ENCODE measurements at regions not wholly inside any gene's neighbourhood (a gene's known extent, or its start where the extent isn't known, plus 50 kb on each side); places are given as distances from the start of the nearest gene placed in this dataset.
"Not testable (repeated sequence)": the region's sequence is repeated elsewhere in the genome, so short reads cannot be mapped to it uniquely, and the experiment has no call there.

DNA sequence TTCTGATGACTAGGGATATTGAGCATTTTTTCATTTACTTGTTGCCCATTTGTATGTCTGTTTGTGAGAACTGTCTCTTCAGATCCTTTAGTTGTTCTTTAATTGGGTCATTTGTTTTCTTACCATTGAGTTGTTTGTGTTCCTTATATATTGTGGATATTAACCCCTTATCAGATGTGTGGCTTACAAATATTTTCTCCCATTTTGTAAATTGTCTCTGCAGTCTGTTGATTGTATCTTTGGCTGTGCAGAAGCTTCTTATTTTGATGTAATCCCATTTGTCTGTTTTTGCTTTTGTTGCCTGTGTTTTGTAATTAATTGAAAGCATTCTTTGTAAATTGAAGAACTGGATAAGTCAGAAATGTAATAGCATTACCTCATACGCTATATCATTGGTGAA lies 459.1 kb upstream of the FOXG1 start:
- Histone ChIP-seq H3K4me2 (replicated peaks; ENCODE audit: low read depth, low read length, poor library complexity, severe bottlenecking) (no peak overlapping the region), H3K9me3 (ENCODE audit: control extremely low read depth in 1 of 3, control insufficient read depth in 2 of 3, insufficient read depth in 1 of 3, low read length in 2 of 3) (no peaks in the 10 kb centered on the region), H3K27ac (ENCODE audit: low read length in 2 of 2) (no peak overlapping the region), H3K4me1 (ENCODE audit: control insufficient read depth in 2 of 2, insufficient read depth in 2 of 2, low read length in 2 of 2) (no peaks in the 10 kb centered on the region), H3K27me3 (replicated peaks in 1 of 4; ENCODE audit: control extremely low read depth in 1 of 4, control insufficient read depth in 3 of 4, insufficient read depth in 4 of 4, low read length in 3 of 4) (no peaks in the 10 kb centered on the region), H3K36me3 (replicated peaks in 1 of 2; ENCODE audit: control extremely low read depth in 1 of 2, control insufficient read depth in 1 of 2, extremely low read depth in 1 of 2, insufficient read depth in 2 of 2, low read length in 1 of 2) (no peaks in the 10 kb centered on the region), H4K20me1 (ENCODE audit: control insufficient read depth, insufficient read depth, low read length, poor library complexity, severe bottlenecking) (no peaks in the 10 kb centered on the region), H2AFZ (ENCODE audit: insufficient read depth, low read depth, low read length, poor library complexity, severe bottlenecking) (no peak overlapping the region), H3K4me3 (ENCODE audit: control extremely low read depth in 1 of 5, extremely low read depth in 1 of 5, insufficient read depth in 1 of 5, low read depth in 2 of 5, low read length in 4 of 5) (no peak overlapping the region), H3K79me2 (ENCODE audit: control insufficient read depth, insufficient read depth, low read length) (no peaks in the 10 kb centered on the region), H3K9ac (ENCODE audit: low read length) (no peak overlapping the region)
- no CpG with 5 or more reads among the region's 1 CpG for whole genome bisulfite sequencing (ENCODE audit: insufficient coverage)
- Mint-ChIP-seq H3K27ac (no peak overlapping the region), H3K4me1 (no peaks in the 10 kb centered on the region), H3K4me3 (no peak overlapping the region), H3K9me3 (ENCODE audit: insufficient read depth) (no peaks in the 10 kb centered on the region), H3K27me3 (no peaks in the 10 kb centered on the region)
- CTCF ChIA-PET, result no interaction called here
- intact Hi-C loops (cut with micrococcal nuclease), result no loop called here
- DNase-seq (no peak), ATAC-seq (ENCODE audit: low read depth) (no peak)
- no peak for TF ChIP-seq EZH2 (IDR thresholded peaks at IDR 0.05; ENCODE audit: borderline replicate concordance, insufficient read depth, low read depth, low read length, poor library complexity, severe bottlenecking)
- TF ChIP-seq, protein P1, sequence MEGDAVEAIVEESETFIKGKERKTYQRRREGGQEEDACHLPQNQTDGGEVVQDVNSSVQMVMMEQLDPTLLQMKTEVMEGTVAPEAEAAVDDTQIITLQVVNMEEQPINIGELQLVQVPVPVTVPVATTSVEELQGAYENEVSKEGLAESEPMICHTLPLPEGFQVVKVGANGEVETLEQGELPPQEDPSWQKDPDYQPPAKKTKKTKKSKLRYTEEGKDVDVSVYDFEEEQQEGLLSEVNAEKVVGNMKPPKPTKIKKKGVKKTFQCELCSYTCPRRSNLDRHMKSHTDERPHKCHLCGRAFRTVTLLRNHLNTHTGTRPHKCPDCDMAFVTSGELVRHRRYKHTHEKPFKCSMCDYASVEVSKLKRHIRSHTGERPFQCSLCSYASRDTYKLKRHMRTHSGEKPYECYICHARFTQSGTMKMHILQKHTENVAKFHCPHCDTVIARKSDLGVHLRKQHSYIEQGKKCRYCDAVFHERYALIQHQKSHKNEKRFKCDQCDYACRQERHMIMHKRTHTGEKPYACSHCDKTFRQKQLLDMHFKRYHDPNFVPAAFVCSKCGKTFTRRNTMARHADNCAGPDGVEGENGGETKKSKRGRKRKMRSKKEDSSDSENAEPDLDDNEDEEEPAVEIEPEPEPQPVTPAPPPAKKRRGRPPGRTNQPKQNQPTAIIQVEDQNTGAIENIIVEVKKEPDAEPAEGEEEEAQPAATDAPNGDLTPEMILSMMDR (IDR thresholded peaks at IDR 0.05), result no peak
- POLR2A ChIA-PET, result no interaction called here

DNA sequence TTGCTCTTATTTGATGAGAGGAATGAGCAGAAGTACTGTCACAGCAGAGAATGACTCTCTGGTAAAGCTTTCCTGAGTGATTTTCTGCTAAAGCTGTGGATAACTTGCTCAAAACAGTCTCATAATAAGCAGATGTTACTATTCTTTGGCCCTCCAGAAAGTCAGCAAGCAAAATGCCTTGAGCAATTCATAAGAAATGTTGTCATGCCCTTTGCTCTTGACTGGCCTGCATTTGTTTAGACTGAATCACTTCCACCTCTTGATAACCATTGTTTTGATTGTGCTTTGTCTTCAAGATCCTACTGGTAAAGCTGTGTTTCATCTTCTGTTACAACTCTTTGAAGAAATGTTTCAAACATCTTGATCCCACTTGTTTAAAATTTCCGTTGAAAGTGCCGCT lies 457.9 kb upstream of the FOXG1 start:
- no peak overlapping the region for H3K4me2 ChIP-seq (replicated peaks; ENCODE audit: low read depth, low read length, poor library complexity, severe bottlenecking)
- no peaks in the 10 kb centered on the region for H3K79me2 ChIP-seq (ENCODE audit: control insufficient read depth, insufficient read depth, low read length)
- no peak for DNase-seq
- no peak overlapping the region for H3K27ac ChIP-seq (ENCODE audit: low read length in 2 of 2)
- CTCF ChIA-PET, result no interaction called here
- H3K9ac ChIP-seq (ENCODE audit: low read length), result no peak overlapping the region
- H3K4me1 ChIP-seq (ENCODE audit: control insufficient read depth in 2 of 2, insufficient read depth in 2 of 2, low read length in 2 of 2), result no peaks in the 10 kb centered on the region
- no peaks in the 10 kb centered on the region for H4K20me1 ChIP-seq (ENCODE audit: control insufficient read depth, insufficient read depth, low read length, poor library complexity, severe bottlenecking)
- H3K9me3 ChIP-seq (ENCODE audit: control extremely low read depth in 1 of 3, control insufficient read depth in 2 of 3, insufficient read depth in 1 of 3, low read length in 2 of 3), result no peaks in the 10 kb centered on the region
- Mint-ChIP-seq H3K27ac (no peak overlapping the region), H3K4me1 (no peaks in the 10 kb centered on the region), H3K9me3 (ENCODE audit: insufficient read depth) (no peaks in the 10 kb centered on the region), H3K27me3 (no peaks in the 10 kb centered on the region), H3K4me3 (no peak overlapping the region)
- no CpG with 5 or more reads among the region's 2 CpGs for WGBS (ENCODE audit: insufficient coverage)
- intact Hi-C loops (cut with micrococcal nuclease), result no loop called here
- H3K27me3 ChIP-seq (replicated peaks in 1 of 4; ENCODE audit: control extremely low read depth in 1 of 4, control insufficient read depth in 3 of 4, insufficient read depth in 4 of 4, low read length in 3 of 4), result no peaks in the 10 kb centered on the region
- POLR2A ChIA-PET, result no interaction called here
- H3K36me3 ChIP-seq (replicated peaks in 1 of 2; ENCODE audit: control extremely low read depth in 1 of 2, control insufficient read depth in 1 of 2, extremely low read depth in 1 of 2, insufficient read depth in 2 of 2, low read length in 1 of 2), result no peaks in the 10 kb centered on the region
- ATAC-seq (ENCODE audit: low read depth), result no peak
- TF ChIP-seq EZH2 (IDR thresholded peaks at IDR 0.05; ENCODE audit: borderline replicate concordance, insufficient read depth, low read depth, low read length, poor library complexity, severe bottlenecking), result no peak
- TF ChIP-seq, protein P1 (IDR thresholded peaks at IDR 0.05), result no peak
- H3K4me3 ChIP-seq (ENCODE audit: control extremely low read depth in 1 of 5, extremely low read depth in 1 of 5, insufficient read depth in 1 of 5, low read depth in 2 of 5, low read length in 4 of 5), result no peak overlapping the region
- H2AFZ ChIP-seq (ENCODE audit: insufficient read depth, low read depth, low read length, poor library complexity, severe bottlenecking), result no peak overlapping the region

DNA sequence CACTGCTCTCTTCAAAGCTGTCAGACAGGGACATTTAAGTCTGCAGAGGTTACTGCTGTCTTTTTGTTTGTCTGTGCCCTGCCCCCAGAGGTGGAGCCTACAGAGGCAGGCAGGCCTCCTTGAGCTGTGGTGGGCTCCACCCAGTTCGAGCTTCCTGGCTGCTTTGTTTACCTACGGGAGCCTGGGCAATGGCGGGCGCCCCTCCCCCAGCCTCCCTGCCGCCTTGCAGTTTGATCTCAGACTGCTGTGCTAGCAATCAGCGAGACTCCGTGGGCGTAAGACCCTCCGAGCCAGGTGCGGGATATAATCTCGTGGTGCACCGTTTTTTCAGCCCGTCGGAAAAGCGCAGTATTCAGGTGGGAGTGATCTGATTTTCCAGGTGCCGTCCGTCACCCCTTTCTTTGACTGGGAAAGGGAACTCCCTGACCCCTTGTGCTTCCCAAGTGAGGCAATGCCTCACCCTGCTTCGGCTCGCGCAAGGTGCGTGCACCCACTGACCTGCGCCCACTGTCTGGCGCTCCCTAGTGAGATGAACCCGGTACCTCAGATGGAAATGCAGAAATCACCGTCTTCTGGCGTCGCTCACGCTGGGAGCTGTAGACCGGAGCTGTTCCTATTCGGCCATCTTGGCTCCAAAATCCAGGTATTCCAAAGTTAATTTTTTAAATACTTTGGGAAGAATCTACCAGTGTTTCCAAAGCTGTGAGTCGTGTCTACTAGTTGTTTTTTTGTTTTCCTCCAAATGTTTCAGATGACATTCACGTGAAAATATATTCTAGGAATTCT lies 448.5 kb upstream of the FOXG1 start:
- H3K27ac ChIP-seq (ENCODE audit: low read length in 2 of 2); H3K27ac Mint-ChIP-seq; H3K79me2 ChIP-seq (ENCODE audit: control insufficient read depth, insufficient read depth, low read length); POLR2A ChIA-PET; H3K4me1 Mint-ChIP-seq; CTCF ChIA-PET; H3K4me3 Mint-ChIP-seq; DNase-seq; H3K4me2 ChIP-seq (replicated peaks; ENCODE audit: low read depth, low read length, poor library complexity, severe bottlenecking); H3K4me3 ChIP-seq (ENCODE audit: control extremely low read depth in 1 of 5, extremely low read depth in 1 of 5, insufficient read depth in 1 of 5, low read depth in 2 of 5, low read length in 4 of 5); H3K27me3 ChIP-seq (replicated peaks in 1 of 4; ENCODE audit: control extremely low read depth in 1 of 4, control insufficient read depth in 3 of 4, insufficient read depth in 4 of 4, low read length in 3 of 4); ATAC-seq (ENCODE audit: low read depth); H3K4me1 ChIP-seq (ENCODE audit: control insufficient read depth in 2 of 2, insufficient read depth in 2 of 2, low read length in 2 of 2); intact Hi-C loops (cut with micrococcal nuclease); H3K36me3 ChIP-seq (replicated peaks in 1 of 2; ENCODE audit: control extremely low read depth in 1 of 2, control insufficient read depth in 1 of 2, extremely low read depth in 1 of 2, insufficient read depth in 2 of 2, low read length in 1 of 2); H4K20me1 ChIP-seq (ENCODE audit: control insufficient read depth, insufficient read depth, low read length, poor library complexity, severe bottlenecking); H3K27me3 Mint-ChIP-seq; H3K9me3 Mint-ChIP-seq (ENCODE audit: insufficient read depth); H2AFZ ChIP-seq (ENCODE audit: insufficient read depth, low read depth, low read length, poor library complexity, severe bottlenecking); H3K9me3 ChIP-seq (ENCODE audit: control extremely low read depth in 1 of 3, control insufficient read depth in 2 of 3, insufficient read depth in 1 of 3, low read length in 2 of 3); H3K9ac ChIP-seq (ENCODE audit: low read length): not testable (repeated sequence)
- 96% methylated on average over 13 of the region's 32 CpGs for WGBS (ENCODE audit: insufficient coverage)
